HepG2 (cell line): ENCODE measurements at regions not wholly inside any gene's neighbourhood (a gene's known extent, or its start where the extent isn't known, plus 50 kb on each side); places are given as distances from the start of the nearest gene placed in this dataset.

Experiments
- ATAC-seq: fragments of 200-7000 bp; cut with Tn5 transposase; 3 replicates; pipeline ENCODE4 v1.9.1; 2020; ENCODE audit warnings: mild to moderate bottlenecking, moderate library complexity
- BruUV-seq: library from RNA; stranded (reverse); fragments of 400-500 nt; replicated peaks from 2 replicates; lab custom pipeline; 2021; lab: Mats Ljungman, UMichigan
- CTCF ChIA-PET: fragments of 300-600 bp; formaldehyde crosslinking; extraction: SDS; loops from one replicate; lab custom pipeline; 2021; ENCODE audit warnings: low total read pairs, inconsistent platforms, low intra/inter-chr PET ratio; lab: Yijun Ruan, JAX
- POLR2A ChIA-PET: fragments of 350-600 bp; sonication (Branson Sonifier 250); formaldehyde crosslinking; loops from one replicate; lab custom pipeline; 2020; ENCODE audit warnings: antibody characterized with exemption, inconsistent platforms; lab: Yijun Ruan, JAX
- DNase-seq: peaks from one replicate; pipeline ENCODE4 v3.0.0-alpha.2; 2015; ENCODE audit warnings: low spot score
- FAIRE-seq: peaks from 3 replicates; lab custom pipeline; 2011; peaks lifted over from hg19 to GRCh38; lab: Jason Lieb, UNC
- H2AFZ ChIP-seq: one replicate; pipeline ENCODE4 v1.6.1; 2011; ENCODE audit warnings: low read length, inconsistent platforms
- H3K27ac ChIP-seq: fragments of 300-600 bp; 3 replicates; pipeline ENCODE4 v1.8.0; 2011; ENCODE audit warnings: mixed run types, mild to moderate bottlenecking, mixed read lengths, low read length, inconsistent platforms; ENCODE audit not compliant: insufficient read depth; ENCODE audit errors: extremely low read length
- H3K27me3 ChIP-seq, 2 experiments: fragments of 200-600 bp in 1 of 2; 2 replicates in 1 of 2; 3 replicates in 1 of 2; pipeline versions ENCODE4 v1.6.0 to v1.8.0; 2011; ENCODE audit warnings: low read length in 2 of 2, mild to moderate bottlenecking in 2 of 2, moderate library complexity in 2 of 2, inconsistent platforms in 1 of 2; ENCODE audit not compliant: insufficient read depth in 2 of 2, control insufficient read depth in 1 of 2
- H3K36me3 ChIP-seq, 2 experiments: fragments of 200-600 bp in 1 of 2; replicated peaks in 1 of 2; 2 replicates in 1 of 2; 3 replicates in 1 of 2; pipeline versions ENCODE4 v1.5.1 to v1.8.0; 2011; ENCODE audit warnings: low read length in 2 of 2, inconsistent platforms in 1 of 2; ENCODE audit not compliant: insufficient read depth in 2 of 2, control insufficient read depth in 1 of 2
- H3K4me1 ChIP-seq: 2 replicates; pipeline ENCODE4 v1.5.1; 2012; ENCODE audit warnings: low read length, inconsistent platforms; ENCODE audit not compliant: insufficient read depth
- H3K4me2 ChIP-seq: 2 replicates; pipeline ENCODE4 v1.6.0; 2011; ENCODE audit warnings: low read depth, low read length, inconsistent platforms
- H3K4me3 ChIP-seq, 3 experiments: fragments of 200-600 bp in 1 of 3; sonication (generic), shearing (Covaris generic) in 1 of 3; replicated peaks in 1 of 3; 2 replicates each; pipeline ENCODE4 v1.5.1; 2011 to 2016; ENCODE audit warnings: low read length in 3 of 3, inconsistent platforms in 2 of 3, low read depth in 2 of 3, mild to moderate bottlenecking in 2 of 3, control low read depth in 1 of 3, mixed read lengths in 1 of 3; ENCODE audit not compliant: insufficient read depth in 1 of 3
- H3K79me2 ChIP-seq: one replicate; pipeline ENCODE4 v1.6.1; 2011; ENCODE audit warnings: low read length, inconsistent platforms; ENCODE audit not compliant: insufficient read depth
- H3K9ac ChIP-seq: 2 replicates; pipeline ENCODE4 v1.6.0; 2011; ENCODE audit warnings: mild to moderate bottlenecking, low read depth, low read length, inconsistent platforms; ENCODE audit not compliant: insufficient read depth
- H3K9me3 ChIP-seq: 2 replicates; pipeline ENCODE4 v1.5.1; 2012; ENCODE audit warnings: mild to moderate bottlenecking, low read length
- H4K20me1 ChIP-seq: 2 replicates; pipeline ENCODE4 v1.6.0; 2011; ENCODE audit warnings: inconsistent platforms, mild to moderate bottlenecking, low read length, moderate library complexity; ENCODE audit not compliant: insufficient read depth
- FOSL2 ChIP-seq: sonication (generic); formaldehyde crosslinking; IDR thresholded peaks from 2 replicates; pipeline ENCODE4 v1.4.0; 2020; ENCODE audit warnings: missing genetic modification reagents
- HNRNPH1 ChIP-seq: fragments of 200-400 bp; formaldehyde crosslinking; optimal IDR thresholded peaks from 2 replicates; pipeline ENCODE3; 2017; ENCODE audit warnings: mild to moderate bottlenecking, low read depth, low read length
- MAFF ChIP-seq: IDR thresholded peaks from 2 replicates; pipeline ENCODE4 v1.6.1; 2011; ENCODE audit warnings: low read depth, low read length, improper control_type of control experiment
- NR2F6 ChIP-seq, 2 experiments: IDR thresholded peaks; 2 replicates each; pipeline ENCODE4 v1.6.1; 2016; ENCODE audit warnings: antibody characterized with exemption in 1 of 2, mild to moderate bottlenecking in 1 of 2
- PTBP1 ChIP-seq: fragments of 200-400 bp; formaldehyde crosslinking; IDR thresholded peaks from 2 replicates; pipeline ENCODE4 v1.6.1; 2018; ENCODE audit warnings: low read length, low read depth; ENCODE audit not compliant: poor library complexity, severe bottlenecking
- SMAD1 ChIP-seq: sonication (generic); formaldehyde crosslinking; IDR thresholded peaks from 2 replicates; pipeline ENCODE4 v1.4.0; 2020; ENCODE audit warnings: missing genetic modification reagents, low read depth, mild to moderate bottlenecking, borderline replicate concordance
- UBTF ChIP-seq: sonication (generic); formaldehyde crosslinking; IDR thresholded peaks from 2 replicates; pipeline ENCODE4 v1.4.0; 2020; ENCODE audit warnings: mild to moderate bottlenecking, missing genetic modification reagents
- ZKSCAN1 ChIP-seq: fragments of 150-350 bp; IDR thresholded peaks from 2 replicates; pipeline ENCODE4 v1.6.1; 2014; ENCODE audit warnings: low read length
- ZNF652 ChIP-seq: IDR thresholded peaks from 2 replicates; pipeline ENCODE4 v1.6.1; 2016; ENCODE audit warnings: low read depth, borderline replicate concordance
- WGBS: methylation state at CpG from one replicate; pipeline ENCODE4 v1.1.6; 2017; ENCODE audit warnings: low lambda C conversion rate; 5-methylcytosine and 5-hydroxymethylcytosine counted together
- in situ Hi-C: cut with HindIII; loops from 2 replicates; pipeline ENCODE4 v1.10.0; 2017; ENCODE audit warnings: low pct_unique_long_range_greater_than_20kb; ENCODE audit not compliant: extremely low pct_ligation_motif_present
- intact Hi-C: fragments of 100-400 bp; cut with micrococcal nuclease; formaldehyde crosslinking; loops from one replicate; pipeline ENCODE4 v1.10.0; 2022; ENCODE audit not compliant: unreplicated experiment
- TF ChIP-seq, protein P1 (sequence below): sonication (generic); formaldehyde crosslinking; IDR thresholded peaks from 2 replicates; pipeline ENCODE4 v1.5.1; 2020; ENCODE audit warnings: missing genetic modification reagents, mild to moderate bottlenecking, borderline replicate concordance
- TF ChIP-seq, protein P2 (sequence below): sonication (generic); formaldehyde crosslinking; IDR thresholded peaks from 2 replicates; pipeline ENCODE4 v1.9.0; 2021; ENCODE audit warnings: missing genetic modification reagents, mild to moderate bottlenecking, borderline replicate concordance
- TF ChIP-seq, protein P3 (sequence below): sonication (generic); formaldehyde crosslinking; IDR thresholded peaks from 2 replicates; pipeline ENCODE4 v1.8.0; 2022; ENCODE audit warnings: low read depth, missing genetic modification reagents

DNA sequence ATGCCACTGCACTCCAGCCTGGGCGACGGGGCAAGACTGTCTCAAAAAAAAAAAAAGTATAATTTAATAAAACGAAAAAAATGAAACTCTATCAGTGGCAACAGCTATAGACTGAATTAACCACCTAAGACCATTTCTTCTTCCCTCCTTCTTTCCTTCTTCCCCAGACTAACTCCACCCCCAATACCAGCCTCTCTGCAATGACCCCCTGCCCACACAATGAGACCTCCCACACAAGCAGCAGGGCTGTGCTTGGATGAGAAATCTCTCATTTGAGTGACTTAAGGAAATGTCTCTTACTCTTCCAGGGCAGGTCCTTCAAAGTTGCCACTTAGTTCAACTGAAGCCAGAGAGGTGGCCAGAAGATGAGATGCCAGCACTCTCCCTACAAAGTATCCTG is 94.5 kb upstream of the SYT6 start:
- Histone ChIP-seq H3K9ac (no peak overlapping the region), H3K79me2 (no peaks in the 10 kb centered on the region), H4K20me1 (no peaks in the 10 kb centered on the region), H3K27me3 (0 out of 5 replicates have a peak, but pooled peaks cover 0 to 8% of the 10 kb centered on the region in 2 experiments), H3K27ac (no peak overlapping the region), H3K4me1 (no peaks in the 10 kb centered on the region), H3K9me3 (no peaks in the 10 kb centered on the region), H3K4me2 (no peak overlapping the region), H3K36me3 (no peaks in the 10 kb centered on the region), H3K4me3 (no peak overlapping the region), H2AFZ (no peak overlapping the region)
- FAIRE-seq, result no peak
- in situ Hi-C loops, result no loop called here
- WGBS, result 4% methylated on average over 3 of the region's 3 CpGs
- DNase-seq, result no peak
- intact Hi-C loops, result no loop called here
- ATAC-seq, result no peak
- POLR2A ChIA-PET, result no interaction called here
- CTCF ChIA-PET, result no interaction called here
- no TSS peak for BruUV-seq
- TF ChIP-seq SMAD1 (CRISPR knock-in tag), result no peak
- no peak for TF ChIP-seq FOSL2 (CRISPR knock-in tag)
- TF ChIP-seq MAFF, result no peak
- TF ChIP-seq, protein P1, sequence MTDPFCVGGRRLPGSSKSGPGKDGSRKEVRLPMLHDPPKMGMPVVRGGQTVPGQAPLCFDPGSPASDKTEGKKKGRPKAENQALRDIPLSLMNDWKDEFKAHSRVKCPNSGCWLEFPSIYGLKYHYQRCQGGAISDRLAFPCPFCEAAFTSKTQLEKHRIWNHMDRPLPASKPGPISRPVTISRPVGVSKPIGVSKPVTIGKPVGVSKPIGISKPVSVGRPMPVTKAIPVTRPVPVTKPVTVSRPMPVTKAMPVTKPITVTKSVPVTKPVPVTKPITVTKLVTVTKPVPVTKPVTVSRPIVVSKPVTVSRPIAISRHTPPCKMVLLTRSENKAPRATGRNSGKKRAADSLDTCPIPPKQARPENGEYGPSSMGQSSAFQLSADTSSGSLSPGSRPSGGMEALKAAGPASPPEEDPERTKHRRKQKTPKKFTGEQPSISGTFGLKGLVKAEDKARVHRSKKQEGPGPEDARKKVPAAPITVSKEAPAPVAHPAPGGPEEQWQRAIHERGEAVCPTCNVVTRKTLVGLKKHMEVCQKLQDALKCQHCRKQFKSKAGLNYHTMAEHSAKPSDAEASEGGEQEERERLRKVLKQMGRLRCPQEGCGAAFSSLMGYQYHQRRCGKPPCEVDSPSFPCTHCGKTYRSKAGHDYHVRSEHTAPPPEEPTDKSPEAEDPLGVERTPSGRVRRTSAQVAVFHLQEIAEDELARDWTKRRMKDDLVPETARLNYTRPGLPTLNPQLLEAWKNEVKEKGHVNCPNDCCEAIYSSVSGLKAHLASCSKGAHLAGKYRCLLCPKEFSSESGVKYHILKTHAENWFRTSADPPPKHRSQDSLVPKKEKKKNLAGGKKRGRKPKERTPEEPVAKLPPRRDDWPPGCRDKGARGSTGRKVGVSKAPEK (CRISPR knock-in tag), result no peak
- TF ChIP-seq UBTF (CRISPR knock-in tag), result no peak
- no peak for TF ChIP-seq NR2F6 (IDR thresholded peaks at IDR 0.05)
- no peak for TF ChIP-seq NR2F6 (CRISPR knock-in tag; IDR thresholded peaks at IDR 0.05)
- TF ChIP-seq ZKSCAN1, result no peak
- TF ChIP-seq, protein P2, sequence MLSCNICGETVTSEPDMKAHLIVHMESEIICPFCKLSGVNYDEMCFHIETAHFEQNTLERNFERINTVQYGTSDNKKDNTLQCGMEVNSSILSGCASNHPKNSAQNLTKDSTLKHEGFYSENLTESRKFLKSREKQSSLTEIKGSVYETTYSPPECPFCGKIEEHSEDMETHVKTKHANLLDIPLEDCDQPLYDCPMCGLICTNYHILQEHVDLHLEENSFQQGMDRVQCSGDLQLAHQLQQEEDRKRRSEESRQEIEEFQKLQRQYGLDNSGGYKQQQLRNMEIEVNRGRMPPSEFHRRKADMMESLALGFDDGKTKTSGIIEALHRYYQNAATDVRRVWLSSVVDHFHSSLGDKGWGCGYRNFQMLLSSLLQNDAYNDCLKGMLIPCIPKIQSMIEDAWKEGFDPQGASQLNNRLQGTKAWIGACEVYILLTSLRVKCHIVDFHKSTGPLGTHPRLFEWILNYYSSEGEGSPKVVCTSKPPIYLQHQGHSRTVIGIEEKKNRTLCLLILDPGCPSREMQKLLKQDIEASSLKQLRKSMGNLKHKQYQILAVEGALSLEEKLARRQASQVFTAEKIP, result no peak
- no peak for TF ChIP-seq ZNF652 (CRISPR knock-in tag)
- no peak for TF ChIP-seq HNRNPH1
- TF ChIP-seq, protein P3, sequence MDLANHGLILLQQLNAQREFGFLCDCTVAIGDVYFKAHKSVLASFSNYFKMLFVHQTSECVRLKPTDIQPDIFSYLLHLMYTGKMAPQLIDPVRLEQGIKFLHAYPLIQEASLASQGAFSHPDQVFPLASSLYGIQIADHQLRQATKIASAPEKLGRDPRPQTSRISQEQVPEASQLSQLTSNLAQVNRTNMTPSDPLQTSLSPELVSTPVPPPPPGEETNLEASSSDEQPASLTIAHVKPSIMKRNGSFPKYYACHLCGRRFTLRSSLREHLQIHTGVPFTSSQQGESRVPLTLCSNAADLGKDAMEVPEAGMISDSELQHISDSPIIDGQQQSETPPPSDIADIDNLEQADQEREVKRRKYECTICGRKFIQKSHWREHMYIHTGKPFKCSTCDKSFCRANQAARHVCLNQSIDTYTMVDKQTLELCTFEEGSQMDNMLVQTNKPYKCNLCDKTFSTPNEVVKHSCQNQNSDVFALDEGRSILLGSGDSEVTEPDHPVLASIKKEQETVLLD, result no peak
- TF ChIP-seq PTBP1, result no peak
